ENCODE measurements at regions not wholly inside any gene's neighbourhood (a gene's known extent, or its start where the extent isn't known, plus 50 kb on each side); places are given as distances from the start of the nearest gene placed in this dataset.

GRCh38 chr1:240711020-240711419, 99.1 kb upstream of the GREM2 start:
- FAIRE-seq (no peak), DNase-seq (ENCODE audit: low read depth) (no peak)
- Mint-ChIP-seq H3K4me3 (ENCODE audit: unreplicated experiment) (no peak overlapping the region), H3K27ac (ENCODE audit: unreplicated experiment) (no peak overlapping the region), H3K27me3 (ENCODE audit: low read depth, unreplicated experiment) (peaks cover 4% of the 10 kb centered on the region), H3K4me1 (ENCODE audit: low read depth, unreplicated experiment) (peaks cover 8% of the 10 kb centered on the region), H3K9me3 (ENCODE audit: unreplicated experiment) (peaks cover 2% of the 10 kb centered on the region), H3K36me3 (ENCODE audit: low read depth, unreplicated experiment) (no peaks in the 10 kb centered on the region)
- peaks cover 7% of the 10 kb centered on the region for H3K4me1 ChIP-seq (ENCODE audit: insufficient read depth, low read length)
- TF ChIP-seq EZH2 (IDR thresholded peaks at IDR 0.05; ENCODE audit: insufficient read depth, low read length), result no peak
- TF ChIP-seq, protein P1, sequence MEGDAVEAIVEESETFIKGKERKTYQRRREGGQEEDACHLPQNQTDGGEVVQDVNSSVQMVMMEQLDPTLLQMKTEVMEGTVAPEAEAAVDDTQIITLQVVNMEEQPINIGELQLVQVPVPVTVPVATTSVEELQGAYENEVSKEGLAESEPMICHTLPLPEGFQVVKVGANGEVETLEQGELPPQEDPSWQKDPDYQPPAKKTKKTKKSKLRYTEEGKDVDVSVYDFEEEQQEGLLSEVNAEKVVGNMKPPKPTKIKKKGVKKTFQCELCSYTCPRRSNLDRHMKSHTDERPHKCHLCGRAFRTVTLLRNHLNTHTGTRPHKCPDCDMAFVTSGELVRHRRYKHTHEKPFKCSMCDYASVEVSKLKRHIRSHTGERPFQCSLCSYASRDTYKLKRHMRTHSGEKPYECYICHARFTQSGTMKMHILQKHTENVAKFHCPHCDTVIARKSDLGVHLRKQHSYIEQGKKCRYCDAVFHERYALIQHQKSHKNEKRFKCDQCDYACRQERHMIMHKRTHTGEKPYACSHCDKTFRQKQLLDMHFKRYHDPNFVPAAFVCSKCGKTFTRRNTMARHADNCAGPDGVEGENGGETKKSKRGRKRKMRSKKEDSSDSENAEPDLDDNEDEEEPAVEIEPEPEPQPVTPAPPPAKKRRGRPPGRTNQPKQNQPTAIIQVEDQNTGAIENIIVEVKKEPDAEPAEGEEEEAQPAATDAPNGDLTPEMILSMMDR (IDR thresholded peaks at IDR 0.05; ENCODE audit: insufficient read depth, low read depth, low read length), result no peak
- H3K27ac ChIP-seq (ENCODE audit: low read depth, low read length), result no peak overlapping the region
- no peak overlapping the region for H3K4me3 ChIP-seq (ENCODE audit: insufficient read depth, low read depth, low read length)
- H3K9me3 ChIP-seq (ENCODE audit: insufficient read depth, low read depth, low read length), result no peaks in the 10 kb centered on the region
- no peak overlapping the region for H3K4me2 ChIP-seq (ENCODE audit: low read length)
- H4K20me1 ChIP-seq (ENCODE audit: insufficient read depth, low read length), result no peaks in the 10 kb centered on the region
- H3K79me2 ChIP-seq (ENCODE audit: insufficient read depth, low read length), result no peaks in the 10 kb centered on the region
- H3K9ac ChIP-seq (ENCODE audit: low read length), result no peak overlapping the region
- no peaks in the 10 kb centered on the region for H3K36me3 ChIP-seq (ENCODE audit: insufficient read depth, low read length)
- no peak overlapping the region for H2AFZ ChIP-seq (ENCODE audit: low read depth, low read length)
- no peaks in the 10 kb centered on the region for H3K27me3 ChIP-seq (ENCODE audit: insufficient read depth, low read length)

GRCh38 chr1:240709676-240710075, 97.7 kb upstream of the GREM2 start:
- FAIRE-seq, result no peak
- no peak overlapping the region for H3K4me3 Mint-ChIP-seq (ENCODE audit: unreplicated experiment)
- peaks cover 14% of the 10 kb centered on the region for H3K4me1 Mint-ChIP-seq (ENCODE audit: low read depth, unreplicated experiment)
- Histone ChIP-seq H3K27ac (ENCODE audit: low read depth, low read length) (no peak overlapping the region), H3K9me3 (ENCODE audit: insufficient read depth, low read depth, low read length) (no peaks in the 10 kb centered on the region), H2AFZ (ENCODE audit: low read depth, low read length) (no peak overlapping the region), H3K9ac (ENCODE audit: low read length) (no peak overlapping the region), H3K4me3 (ENCODE audit: insufficient read depth, low read depth, low read length) (no peak overlapping the region), H3K4me2 (ENCODE audit: low read length) (no peak overlapping the region), H4K20me1 (ENCODE audit: insufficient read depth, low read length) (no peaks in the 10 kb centered on the region), H3K79me2 (ENCODE audit: insufficient read depth, low read length) (no peaks in the 10 kb centered on the region), H3K36me3 (ENCODE audit: insufficient read depth, low read length) (no peaks in the 10 kb centered on the region), H3K27me3 (ENCODE audit: insufficient read depth, low read length) (no peaks in the 10 kb centered on the region), H3K4me1 (ENCODE audit: insufficient read depth, low read length) (peaks cover 13% of the 10 kb centered on the region)
- DNase-seq (ENCODE audit: low read depth), result no peak
- no peak for TF ChIP-seq EZH2 (IDR thresholded peaks at IDR 0.05; ENCODE audit: insufficient read depth, low read length)
- TF ChIP-seq, protein P1 (IDR thresholded peaks at IDR 0.05; ENCODE audit: insufficient read depth, low read depth, low read length), result no peak
- no peaks in the 10 kb centered on the region for H3K27me3 Mint-ChIP-seq (ENCODE audit: low read depth, unreplicated experiment)
- H3K27ac Mint-ChIP-seq (ENCODE audit: unreplicated experiment), result no peak overlapping the region
- no peaks in the 10 kb centered on the region for H3K36me3 Mint-ChIP-seq (ENCODE audit: low read depth, unreplicated experiment)
- H3K9me3 Mint-ChIP-seq (ENCODE audit: unreplicated experiment), result no peaks in the 10 kb centered on the region

GRCh38 chr1:240706150-240706935, 94.4 kb upstream of the GREM2 start:
- Histone ChIP-seq H3K36me3 (ENCODE audit: insufficient read depth, low read length) (no peaks in the 10 kb centered on the region), H3K4me1 (ENCODE audit: insufficient read depth, low read length) (peaks cover 13% of the 10 kb centered on the region), H3K79me2 (ENCODE audit: insufficient read depth, low read length) (no peaks in the 10 kb centered on the region), H3K9ac (ENCODE audit: low read length) (no peak overlapping the region), H3K9me3 (ENCODE audit: insufficient read depth, low read depth, low read length) (no peaks in the 10 kb centered on the region), H2AFZ (ENCODE audit: low read depth, low read length) (no peak overlapping the region), H3K27ac (ENCODE audit: low read depth, low read length) (no peak overlapping the region), H3K4me3 (ENCODE audit: insufficient read depth, low read depth, low read length) (peak overlapping the region; percentile 16), H3K27me3 (ENCODE audit: insufficient read depth, low read length) (no peaks in the 10 kb centered on the region), H3K4me2 (ENCODE audit: low read length) (peak overlapping the region; percentile 45), H4K20me1 (ENCODE audit: insufficient read depth, low read length) (no peaks in the 10 kb centered on the region)
- TF ChIP-seq, protein P1 (IDR thresholded peaks at IDR 0.05; ENCODE audit: insufficient read depth, low read depth, low read length), result no peak
- no peak for TF ChIP-seq EZH2 (IDR thresholded peaks at IDR 0.05; ENCODE audit: insufficient read depth, low read length)
- H3K4me3 Mint-ChIP-seq (ENCODE audit: unreplicated experiment), result no peak overlapping the region
- H3K27ac Mint-ChIP-seq (ENCODE audit: unreplicated experiment), result no peak overlapping the region
- FAIRE-seq, result peak; percentile 20
- no peaks in the 10 kb centered on the region for H3K9me3 Mint-ChIP-seq (ENCODE audit: unreplicated experiment)
- peak; percentile 81 for DNase-seq (ENCODE audit: low read depth)
- peaks cover 14% of the 10 kb centered on the region for H3K4me1 Mint-ChIP-seq (ENCODE audit: low read depth, unreplicated experiment)
- H3K36me3 Mint-ChIP-seq (ENCODE audit: low read depth, unreplicated experiment), result no peaks in the 10 kb centered on the region
- peaks cover 2% of the 10 kb centered on the region for H3K27me3 Mint-ChIP-seq (ENCODE audit: low read depth, unreplicated experiment)

All from astrocyte (in vitro differentiated cells and primary cell).